GDM1 (cell line): ENCODE measurements at regions not wholly inside any gene's neighbourhood (a gene's known extent, or its start where the extent isn't known, plus 50 kb on each side); places are given as distances from the start of the nearest gene placed in this dataset.
"Not testable (repeated sequence)": the region's sequence is repeated elsewhere in the genome, so short reads cannot be mapped to it uniquely, and the experiment has no call there.

Source experiments
- DNase-seq: peaks from one replicate; lab custom pipeline; 2025; lab: John Stamatoyannopoulos, UW

- DNase-seq = no peak
Measured at GRCh38 chr13:55038230-55038629, 2009.6 kb downstream of the OLFM4 start.

- DNase-seq = not testable (repeated sequence)
Measured at GRCh38 chr13:55053891-55054550, 2025.4 kb downstream of the OLFM4 start.

GRCh38 chr13:55055666-55056065 lies 2027.1 kb downstream of the OLFM4 start:
- not testable (repeated sequence) for DNase-seq

- no peak for DNase-seq
Measured at GRCh38 chr13:55062662-55063061, 2034.0 kb downstream of the OLFM4 start.

GRCh38 chr13:55067946-55068345 lies 2039.3 kb downstream of the OLFM4 start:
- DNase-seq = no peak

GRCh38 chr13:55069746-55070145 lies 2041.1 kb downstream of the OLFM4 start:
- no peak for DNase-seq

- no peak for DNase-seq
Measured at GRCh38 chr13:55073000-55073399, 2044.4 kb downstream of the OLFM4 start.

GRCh38 chr13:55084630-55085029 lies 2056.0 kb downstream of the OLFM4 start:
- DNase-seq = no peak

- DNase-seq = no peak
Measured at GRCh38 chr13:55087085-55087484, 2053.6 kb upstream of the PRR20A start.

- DNase-seq = no peak
Measured at GRCh38 chr13:55090612-55091011, 2050.1 kb upstream of the PRR20A start.

- DNase-seq = no peak
Measured at GRCh38 chr13:55091172-55091571, 2049.5 kb upstream of the PRR20A start.

- DNase-seq = no peak
Measured at GRCh38 chr13:55106509-55106908, 2034.2 kb upstream of the PRR20A start.

- DNase-seq = no peak
Measured at GRCh38 chr13:55120631-55121030, 2020.1 kb upstream of the PRR20A start.

GRCh38 chr13:55155046-55155445 lies 1985.7 kb upstream of the PRR20A start:
- no peak for DNase-seq

- DNase-seq = no peak
Measured at GRCh38 chr13:55159765-55160164, 1981.0 kb upstream of the PRR20A start.

- DNase-seq = no peak
Measured at GRCh38 chr13:55160867-55161266, 1979.9 kb upstream of the PRR20A start.

GRCh38 chr13:55178582-55178981 lies 1962.1 kb upstream of the PRR20A start:
- DNase-seq = not testable (repeated sequence)

- no peak for DNase-seq
Measured at GRCh38 chr13:55190996-55191395, 1949.7 kb upstream of the PRR20A start.

GRCh38 chr13:55199134-55199533 lies 1941.6 kb upstream of the PRR20A start:
- no peak for DNase-seq

- no peak for DNase-seq
Measured at GRCh38 chr13:55214841-55215345, 1925.8 kb upstream of the PRR20A start.

- no peak for DNase-seq
Measured at GRCh38 chr13:55219538-55219937, 1921.2 kb upstream of the PRR20A start.

GRCh38 chr13:55229906-55230569 lies 1910.7 kb upstream of the PRR20A start:
- no peak for DNase-seq

GRCh38 chr13:55230570-55230908 lies 1910.2 kb upstream of the PRR20A start:
- no peak for DNase-seq

- no peak for DNase-seq
Measured at GRCh38 chr13:55234311-55234710, 1906.4 kb upstream of the PRR20A start.
